HepG2 (cell line): ENCODE measurements at regions not wholly inside any gene's neighbourhood (a gene's known extent, or its start where the extent isn't known, plus 50 kb on each side); places are given as distances from the start of the nearest gene placed in this dataset.

Experiments
- CTCF ChIP-seq: sonication (generic); formaldehyde crosslinking; IDR thresholded peaks from 2 replicates; pipeline ENCODE4 v1.5.0; 2020; ENCODE audit warnings: mild to moderate bottlenecking, missing genetic modification reagents, moderate library complexity
- E2F1 ChIP-seq: sonication (generic); formaldehyde crosslinking; IDR thresholded peaks from 2 replicates; pipeline ENCODE4 v1.5.0; 2020; ENCODE audit warnings: missing genetic modification reagents
- ETS1 ChIP-seq: sonication (generic); formaldehyde crosslinking; IDR thresholded peaks from 2 replicates; pipeline ENCODE4 v1.4.0; 2020; ENCODE audit warnings: missing genetic modification reagents
- GATAD2A ChIP-seq: IDR thresholded peaks from 2 replicates; pipeline ENCODE4 v1.6.1; 2016
- KMT2B ChIP-seq: IDR thresholded peaks from 2 replicates; pipeline ENCODE4 v1.6.1; 2016; ENCODE audit warnings: missing genetic modification reagents, missing compliant biosample characterization
- MYC ChIP-seq: sonication (generic); formaldehyde crosslinking; IDR thresholded peaks from 2 replicates; pipeline ENCODE4 v1.9.0; 2021; ENCODE audit warnings: missing genetic modification reagents, borderline replicate concordance
- POLR2AphosphoS5 ChIP-seq: IDR thresholded peaks from 2 replicates; pipeline ENCODE4 v1.6.1; 2012; ENCODE audit warnings: low read depth, low read length
- SETDB1 ChIP-seq: sonication (generic); formaldehyde crosslinking; IDR thresholded peaks from 2 replicates; pipeline ENCODE4 v1.5.1; 2020; ENCODE audit warnings: missing genetic modification reagents, mild to moderate bottlenecking, borderline replicate concordance
- SIX1 ChIP-seq: sonication (generic); formaldehyde crosslinking; IDR thresholded peaks from 2 replicates; pipeline ENCODE4 v1.4.0; 2020; ENCODE audit warnings: missing genetic modification reagents, borderline replicate concordance
- ZBTB40 ChIP-seq, 2 experiments: fragments of 450-650 bp in 1 of 2; sonication (generic) in 1 of 2; formaldehyde crosslinking in 1 of 2; IDR thresholded peaks; 2 replicates each; pipeline versions ENCODE4 v1.6.1 to v1.8.0; 2016 to 2022; ENCODE audit warnings: antibody characterized with exemption in 1 of 2, mild to moderate bottlenecking in 1 of 2, missing genetic modification reagents in 1 of 2
- ZHX2 ChIP-seq, 2 experiments: sonication (generic) in 1 of 2; formaldehyde crosslinking in 1 of 2; IDR thresholded peaks; 2 replicates each; pipeline versions ENCODE4 v1.6.1 to v1.9.0; 2014 to 2022; ENCODE audit warnings: antibody characterized with exemption in 1 of 2, borderline replicate concordance in 1 of 2, inconsistent platforms in 1 of 2, low read depth in 1 of 2, missing genetic modification reagents in 1 of 2
- ZNF138 ChIP-seq: sonication (generic); formaldehyde crosslinking; IDR thresholded peaks from 2 replicates; pipeline ENCODE4 v1.5.0; 2020; ENCODE audit warnings: mild to moderate bottlenecking, low read depth, missing genetic modification reagents
- ZNF274 ChIP-seq: sonication (generic); formaldehyde crosslinking; IDR thresholded peaks from 2 replicates; pipeline ENCODE4 v1.5.1; 2020; ENCODE audit warnings: mild to moderate bottlenecking, missing genetic modification reagents

- TF ChIP-seq KMT2B (CRISPR knock-in tag) (no peak), E2F1 (CRISPR knock-in tag) (no peak), ZHX2 (IDR thresholded peaks at IDR 0.05; ENCODE audit: low read depth) (no peak), ZHX2 (CRISPR knock-in tag; IDR thresholded peaks at IDR 0.05; ENCODE audit: borderline replicate concordance) (no peak), POLR2AphosphoS5 (no peak), GATAD2A (CRISPR knock-in tag) (no peak), ZNF274 (no peak), SETDB1 (CRISPR knock-in tag) (no peak), SIX1 (CRISPR knock-in tag) (no peak), MYC (CRISPR knock-in tag) (no peak), ZBTB40 (IDR thresholded peaks at IDR 0.05) (no peak), ZBTB40 (CRISPR knock-in tag; IDR thresholded peaks at IDR 0.05) (no peak), CTCF (no peak), ZNF138 (CRISPR knock-in tag) (no peak), ETS1 (no peak)
These were observed 57.6 kb downstream of the JRKL start for GRCh38 chr11:96447208-96448110.
